ENCODE measurements at regions not wholly inside any gene's neighbourhood (a gene's known extent, or its start where the extent isn't known, plus 50 kb on each side); places are given as distances from the start of the nearest gene placed in this dataset.

DNA sequence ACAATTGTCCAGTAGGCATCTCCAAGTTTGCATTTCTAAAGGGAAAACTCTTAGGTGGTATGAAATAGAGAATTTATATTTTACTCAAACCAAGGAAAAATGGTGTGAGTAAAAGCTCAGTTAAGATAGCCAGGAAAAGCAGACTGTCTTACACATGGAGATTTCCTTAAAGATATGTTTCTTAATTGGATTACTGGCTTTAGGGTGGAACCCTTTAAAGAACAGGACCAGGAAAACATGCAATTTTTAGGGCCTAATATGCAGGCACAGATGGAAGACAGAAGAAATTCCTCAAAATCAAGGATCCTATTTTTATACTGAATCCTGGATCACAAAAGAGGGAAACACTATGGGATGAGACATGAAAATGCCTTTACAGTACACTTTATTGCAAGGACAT, 100.3 kb upstream of the PCDH17 start:
- no peaks in the 10 kb centered on the region for H3K36me3 ChIP-seq (ENCODE audit: control insufficient read depth in 1 of 2, insufficient read depth in 2 of 2, low read depth in 1 of 2, low read length in 2 of 2)
- H3K4me1 ChIP-seq (ENCODE audit: control insufficient read depth, insufficient read depth, low read depth, low read length): no peaks in the 10 kb centered on the region
- H4K8ac ChIP-seq (ENCODE audit: low read length): no peak overlapping the region
- H3K23ac ChIP-seq (ENCODE audit: low read length in 2 of 2): no peak overlapping the region
- no peak overlapping the region for H3K18ac ChIP-seq (ENCODE audit: low read depth in 1 of 2, low read length in 2 of 2)
- no peaks in the 10 kb centered on the region for H3K79me1 ChIP-seq (replicated peaks; ENCODE audit: low read length, poor library complexity, severe bottlenecking)
- H2AFZ ChIP-seq (ENCODE audit: low read depth, low read length): no peak overlapping the region
- H2BK5ac ChIP-seq (ENCODE audit: low read depth, low read length, poor library complexity, severe bottlenecking): no peak overlapping the region
- DNase-seq: no peak
- H3K4ac ChIP-seq (ENCODE audit: low read depth in 1 of 2, low read length in 2 of 2): no peak overlapping the region
- no peak overlapping the region for H2BK12ac ChIP-seq (ENCODE audit: low read length in 2 of 2)
- H2BK15ac ChIP-seq (ENCODE audit: low read depth, poor library complexity, severe bottlenecking): no peak overlapping the region
- H3K27ac ChIP-seq (ENCODE audit: low read length, poor library complexity, severe bottlenecking): no peak overlapping the region
- H3K14ac ChIP-seq (ENCODE audit: low read length in 2 of 2): no peak overlapping the region
- H3K27me3 ChIP-seq (ENCODE audit: control insufficient read depth in 1 of 2, insufficient read depth in 1 of 2, low read length in 2 of 2): no peaks in the 10 kb centered on the region
- H2BK120ac ChIP-seq (ENCODE audit: low read depth, low read length): no peak overlapping the region
- no peak overlapping the region for H4K91ac ChIP-seq (ENCODE audit: low read length)
- no peak overlapping the region for H3K9ac ChIP-seq (ENCODE audit: low read length)
- H3K9me3 ChIP-seq (ENCODE audit: control insufficient read depth, low read length): peaks cover 33% of the 10 kb centered on the region
- no peak overlapping the region for H3K4me3 ChIP-seq (ENCODE audit: insufficient read depth in 1 of 2, low read depth in 1 of 2, low read length in 2 of 2)
- no peak overlapping the region for H2AK5ac ChIP-seq (ENCODE audit: low read length, severe bottlenecking)
- no peak overlapping the region for H3K4me2 ChIP-seq (ENCODE audit: low read length, poor library complexity, severe bottlenecking)

DNA sequence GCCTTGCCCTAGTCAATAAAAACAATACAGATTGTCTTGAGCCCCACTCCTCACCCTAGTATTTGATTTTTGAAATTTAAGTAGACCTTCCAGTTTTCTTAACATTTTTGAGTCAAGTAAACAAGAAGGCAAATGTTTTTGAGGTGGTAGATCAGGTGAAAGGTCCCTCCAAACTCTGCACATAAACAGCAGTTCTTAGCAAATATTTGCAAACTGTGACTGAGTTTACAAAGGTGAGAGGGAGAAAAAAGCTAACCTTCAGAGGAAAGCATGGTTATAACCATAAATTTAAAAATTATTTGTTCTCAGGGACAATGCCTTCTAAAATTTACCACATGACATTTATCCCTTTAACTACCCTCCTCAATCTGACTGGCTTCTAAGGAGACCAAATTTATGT, 84.6 kb upstream of the PCDH17 start:
- Histone ChIP-seq H3K79me1 (replicated peaks; ENCODE audit: low read length, poor library complexity, severe bottlenecking) (no peaks in the 10 kb centered on the region), H2AK5ac (ENCODE audit: low read length, severe bottlenecking) (no peak overlapping the region), H3K36me3 (ENCODE audit: control insufficient read depth in 1 of 2, insufficient read depth in 2 of 2, low read depth in 1 of 2, low read length in 2 of 2) (no peaks in the 10 kb centered on the region), H3K14ac (ENCODE audit: low read length in 2 of 2) (no peak overlapping the region), H3K4ac (ENCODE audit: low read depth in 1 of 2, low read length in 2 of 2) (no peak overlapping the region), H3K4me3 (ENCODE audit: insufficient read depth in 1 of 2, low read depth in 1 of 2, low read length in 2 of 2) (no peak overlapping the region), H2BK12ac (ENCODE audit: low read length in 2 of 2) (no peak overlapping the region), H3K27ac (ENCODE audit: low read length, poor library complexity, severe bottlenecking) (no peak overlapping the region), H3K4me1 (ENCODE audit: control insufficient read depth, insufficient read depth, low read depth, low read length) (no peaks in the 10 kb centered on the region), H3K9me3 (ENCODE audit: control insufficient read depth, low read length) (no peaks in the 10 kb centered on the region), H4K91ac (ENCODE audit: low read length) (no peak overlapping the region), H3K18ac (ENCODE audit: low read depth in 1 of 2, low read length in 2 of 2) (no peak overlapping the region), H4K8ac (ENCODE audit: low read length) (no peak overlapping the region), H2BK5ac (ENCODE audit: low read depth, low read length, poor library complexity, severe bottlenecking) (no peak overlapping the region), H2AFZ (ENCODE audit: low read depth, low read length) (no peak overlapping the region), H3K23ac (ENCODE audit: low read length in 2 of 2) (no peak overlapping the region), H2BK15ac (ENCODE audit: low read depth, poor library complexity, severe bottlenecking) (no peak overlapping the region), H3K27me3 (ENCODE audit: control insufficient read depth in 1 of 2, insufficient read depth in 1 of 2, low read length in 2 of 2) (no peaks in the 10 kb centered on the region), H3K9ac (ENCODE audit: low read length) (no peak overlapping the region), H2BK120ac (ENCODE audit: low read depth, low read length) (no peak overlapping the region), H3K4me2 (ENCODE audit: low read length, poor library complexity, severe bottlenecking) (no peak overlapping the region)
- no peak for DNase-seq

- H3K4me1 ChIP-seq (ENCODE audit: control insufficient read depth, insufficient read depth, low read depth, low read length): no peaks in the 10 kb centered on the region
- peaks cover 7% of the 10 kb centered on the region for H3K9me3 ChIP-seq (ENCODE audit: control insufficient read depth, low read length)
- 85% methylated on average over 3 of the region's 3 CpGs for WGBS
Measured at GRCh38 chr13:57552437-57552836, 79.1 kb upstream of the PCDH17 start.

GRCh38 chr13:57553932-57554331, 77.6 kb upstream of the PCDH17 start:
- Histone ChIP-seq H3K36me3 (ENCODE audit: control insufficient read depth in 1 of 2, insufficient read depth in 2 of 2, low read depth in 1 of 2, low read length in 2 of 2) (no peaks in the 10 kb centered on the region), H3K27ac (ENCODE audit: low read length, poor library complexity, severe bottlenecking) (no peak overlapping the region)
- no CpG with 5 or more reads among the region's 1 CpG for WGBS

More at GRCh38 chr13:57552437-57552836, 79.1 kb upstream of the PCDH17 start:
- Histone ChIP-seq H2AFZ (ENCODE audit: low read depth, low read length) (no peak overlapping the region), H3K9ac (ENCODE audit: low read length) (no peak overlapping the region), H2AK5ac (ENCODE audit: low read length, severe bottlenecking) (no peak overlapping the region), H3K4me3 (ENCODE audit: insufficient read depth in 1 of 2, low read depth in 1 of 2, low read length in 2 of 2) (no peak overlapping the region), H2BK120ac (ENCODE audit: low read depth, low read length) (no peak overlapping the region), H3K27me3 (ENCODE audit: control insufficient read depth in 1 of 2, insufficient read depth in 1 of 2, low read length in 2 of 2) (no peaks in the 10 kb centered on the region), H3K23ac (ENCODE audit: low read length in 2 of 2) (no peak overlapping the region), H2BK5ac (ENCODE audit: low read depth, low read length, poor library complexity, severe bottlenecking) (no peak overlapping the region), H3K14ac (ENCODE audit: low read length in 2 of 2) (no peak overlapping the region), H2BK12ac (ENCODE audit: low read length in 2 of 2) (no peak overlapping the region), H3K79me1 (replicated peaks; ENCODE audit: low read length, poor library complexity, severe bottlenecking) (no peaks in the 10 kb centered on the region), H3K27ac (ENCODE audit: low read length, poor library complexity, severe bottlenecking) (no peak overlapping the region), H3K36me3 (ENCODE audit: control insufficient read depth in 1 of 2, insufficient read depth in 2 of 2, low read depth in 1 of 2, low read length in 2 of 2) (no peaks in the 10 kb centered on the region), H3K18ac (ENCODE audit: low read depth in 1 of 2, low read length in 2 of 2) (no peak overlapping the region), H4K8ac (ENCODE audit: low read length) (no peak overlapping the region), H2BK15ac (ENCODE audit: low read depth, poor library complexity, severe bottlenecking) (no peak overlapping the region), H4K91ac (ENCODE audit: low read length) (no peak overlapping the region), H3K4ac (ENCODE audit: low read depth in 1 of 2, low read length in 2 of 2) (no peak overlapping the region), H3K4me2 (ENCODE audit: low read length, poor library complexity, severe bottlenecking) (no peak overlapping the region)
- no peak for DNase-seq

More at GRCh38 chr13:57553932-57554331, 77.6 kb upstream of the PCDH17 start:
- no peak overlapping the region for H2AK5ac ChIP-seq (ENCODE audit: low read length, severe bottlenecking)
- H3K9ac ChIP-seq (ENCODE audit: low read length): no peak overlapping the region
- H3K4me3 ChIP-seq (ENCODE audit: insufficient read depth in 1 of 2, low read depth in 1 of 2, low read length in 2 of 2): no peak overlapping the region
- no peak overlapping the region for H3K14ac ChIP-seq (ENCODE audit: low read length in 2 of 2)
- H3K4me2 ChIP-seq (ENCODE audit: low read length, poor library complexity, severe bottlenecking): no peak overlapping the region
- H3K4ac ChIP-seq (ENCODE audit: low read depth in 1 of 2, low read length in 2 of 2): no peak overlapping the region
- no peak for DNase-seq
- no peaks in the 10 kb centered on the region for H3K27me3 ChIP-seq (ENCODE audit: control insufficient read depth in 1 of 2, insufficient read depth in 1 of 2, low read length in 2 of 2)
- no peak overlapping the region for H2BK5ac ChIP-seq (ENCODE audit: low read depth, low read length, poor library complexity, severe bottlenecking)
- no peak overlapping the region for H2BK12ac ChIP-seq (ENCODE audit: low read length in 2 of 2)
- no peak overlapping the region for H3K18ac ChIP-seq (ENCODE audit: low read depth in 1 of 2, low read length in 2 of 2)
- H3K9me3 ChIP-seq (ENCODE audit: control insufficient read depth, low read length): peaks cover 7% of the 10 kb centered on the region
- H4K91ac ChIP-seq (ENCODE audit: low read length): no peak overlapping the region
- H2AFZ ChIP-seq (ENCODE audit: low read depth, low read length): no peak overlapping the region
- no peak overlapping the region for H2BK120ac ChIP-seq (ENCODE audit: low read depth, low read length)
- no peak overlapping the region for H3K23ac ChIP-seq (ENCODE audit: low read length in 2 of 2)
- no peak overlapping the region for H2BK15ac ChIP-seq (ENCODE audit: low read depth, poor library complexity, severe bottlenecking)
- H3K79me1 ChIP-seq (replicated peaks; ENCODE audit: low read length, poor library complexity, severe bottlenecking): no peaks in the 10 kb centered on the region
- no peak overlapping the region for H4K8ac ChIP-seq (ENCODE audit: low read length)
- H3K4me1 ChIP-seq (ENCODE audit: control insufficient read depth, insufficient read depth, low read depth, low read length): no peaks in the 10 kb centered on the region
